Liver (tissue), 8 donors: ENCODE measurements at regions not wholly inside any gene's neighbourhood (a gene's known extent, or its start where the extent isn't known, plus 50 kb on each side); places are given as distances from the start of the nearest gene placed in this dataset.
"Not testable (repeated sequence)": the region's sequence is repeated elsewhere in the genome, so short reads cannot be mapped to it uniquely, and the experiment has no call there.

Experiments used
- DNase-seq: peaks from one replicate; pipeline ENCODE4 v3.0.0-alpha.2; 2017; ENCODE audit warnings: low spot score
- H3K27ac ChIP-seq, 2 donors: one replicate each; pipeline ENCODE4 v1.7.0; 2013; ENCODE audit warnings: inconsistent platforms in 2 of 2, low read length in 2 of 2, control low read depth in 1 of 2, low read depth in 1 of 2, mild to moderate bottlenecking in 1 of 2
- H3K27me3 ChIP-seq, 4 donors: one replicate each; pipeline versions ENCODE4 v1.6.1 to v1.7.0; 2013; ENCODE audit warnings: low read length in 3 of 4, inconsistent platforms in 1 of 4, mild to moderate bottlenecking in 1 of 4, moderate library complexity in 1 of 4; ENCODE audit not compliant: control insufficient read depth in 4 of 4, insufficient read depth in 4 of 4
- H3K36me3 ChIP-seq, 4 donors: one replicate each; pipeline versions ENCODE4 v1.6.1 to v1.7.0; 2013; ENCODE audit warnings: low read length in 3 of 4, mild to moderate bottlenecking in 3 of 4, low read depth in 1 of 4, moderate library complexity in 1 of 4; ENCODE audit not compliant: control insufficient read depth in 4 of 4, insufficient read depth in 3 of 4
- H3K4me1 ChIP-seq, 4 donors: one replicate each; pipeline versions ENCODE4 v1.6.1 to v1.7.0; 2013; ENCODE audit warnings: low read length in 3 of 4, mild to moderate bottlenecking in 3 of 4, moderate library complexity in 1 of 4; ENCODE audit not compliant: control insufficient read depth in 4 of 4, insufficient read depth in 4 of 4
- H3K4me3 ChIP-seq, 3 donors: one replicate each; pipeline versions ENCODE4 v1.6.1 to v1.7.0; 2013; ENCODE audit warnings: low read length in 3 of 3, control low read depth in 1 of 3, low read depth in 1 of 3, mild to moderate bottlenecking in 1 of 3
- H3K9ac ChIP-seq, 2 donors: one replicate each; pipeline ENCODE4 v1.7.0; 2013; ENCODE audit warnings: low read length in 2 of 2, mild to moderate bottlenecking in 2 of 2, moderate library complexity in 2 of 2, control low read depth in 1 of 2, low read depth in 1 of 2
- H3K9me3 ChIP-seq, 4 donors: one replicate each; pipeline versions ENCODE4 v1.6.1 to v1.7.0; 2013; ENCODE audit warnings: low read length in 3 of 4; ENCODE audit not compliant: control insufficient read depth in 4 of 4
- ATF3 ChIP-seq: IDR thresholded peaks from 2 replicates; pipeline ENCODE4 v1.6.1; 2016; ENCODE audit warnings: antibody characterized with exemption
- CTCF ChIP-seq: fragments of 150-350 bp; IDR thresholded peaks from 2 replicates; pipeline ENCODE4 v1.5.1; 2017; ENCODE audit warnings: improper control_type of control experiment, low read depth, low read length; ENCODE audit not compliant: missing input control
- EGR1 ChIP-seq, 2 donors: IDR thresholded peaks; 2 replicates each; pipeline ENCODE4 v1.6.1; 2016 to 2018; ENCODE audit warnings: antibody characterized with exemption in 2 of 2, low read depth in 2 of 2
- FOXA1 ChIP-seq: IDR thresholded peaks from 2 replicates; pipeline ENCODE4 v1.6.1; 2016; ENCODE audit warnings: antibody characterized with exemption
- HNF4A ChIP-seq, 2 donors: conservative IDR thresholded peaks; 2 replicates each; pipeline ENCODE4 v1.6.1; 2016; ENCODE audit warnings: antibody characterized with exemption in 2 of 2, mild to moderate bottlenecking in 2 of 2
- HNF4G ChIP-seq: IDR thresholded peaks from 2 replicates; pipeline ENCODE4 v1.6.1; 2016; ENCODE audit warnings: antibody characterized with exemption
- JUND ChIP-seq, 2 donors: IDR thresholded peaks; 2 replicates each; pipeline ENCODE4 v1.6.1; 2016; ENCODE audit warnings: antibody characterized with exemption in 2 of 2
- REST ChIP-seq: IDR thresholded peaks from 2 replicates; pipeline ENCODE4 v1.6.1; 2016; ENCODE audit warnings: antibody characterized with exemption, mild to moderate bottlenecking
- RXRA ChIP-seq, 2 donors: IDR thresholded peaks; 2 replicates each; pipeline ENCODE4 v1.6.1; 2017 to 2018; ENCODE audit warnings: antibody characterized with exemption in 2 of 2, mild to moderate bottlenecking in 1 of 2
- SP1 ChIP-seq: IDR thresholded peaks from 2 replicates; pipeline ENCODE4 v1.6.1; 2018; ENCODE audit warnings: antibody characterized with exemption, mild to moderate bottlenecking
- TAF1 ChIP-seq: conservative IDR thresholded peaks from 2 replicates; pipeline ENCODE4 v1.6.1; 2016; ENCODE audit warnings: antibody characterized with exemption, mild to moderate bottlenecking
- YY1 ChIP-seq: IDR thresholded peaks from 2 replicates; pipeline ENCODE4 v1.6.1; 2016; ENCODE audit warnings: antibody characterized with exemption, mild to moderate bottlenecking
- WGBS: extraction: QIAGEN DNeasy Blood & Tissue Kit; methylation state at CpG from one replicate; pipeline ENCODE4 v1.1.7; 2013; 5-methylcytosine and 5-hydroxymethylcytosine counted together
- donor health status: healthy.
- donor health status: healthy.
- donor health status: healthy.
- donor health status: healthy.
- donor health status: healthy.

DNA sequence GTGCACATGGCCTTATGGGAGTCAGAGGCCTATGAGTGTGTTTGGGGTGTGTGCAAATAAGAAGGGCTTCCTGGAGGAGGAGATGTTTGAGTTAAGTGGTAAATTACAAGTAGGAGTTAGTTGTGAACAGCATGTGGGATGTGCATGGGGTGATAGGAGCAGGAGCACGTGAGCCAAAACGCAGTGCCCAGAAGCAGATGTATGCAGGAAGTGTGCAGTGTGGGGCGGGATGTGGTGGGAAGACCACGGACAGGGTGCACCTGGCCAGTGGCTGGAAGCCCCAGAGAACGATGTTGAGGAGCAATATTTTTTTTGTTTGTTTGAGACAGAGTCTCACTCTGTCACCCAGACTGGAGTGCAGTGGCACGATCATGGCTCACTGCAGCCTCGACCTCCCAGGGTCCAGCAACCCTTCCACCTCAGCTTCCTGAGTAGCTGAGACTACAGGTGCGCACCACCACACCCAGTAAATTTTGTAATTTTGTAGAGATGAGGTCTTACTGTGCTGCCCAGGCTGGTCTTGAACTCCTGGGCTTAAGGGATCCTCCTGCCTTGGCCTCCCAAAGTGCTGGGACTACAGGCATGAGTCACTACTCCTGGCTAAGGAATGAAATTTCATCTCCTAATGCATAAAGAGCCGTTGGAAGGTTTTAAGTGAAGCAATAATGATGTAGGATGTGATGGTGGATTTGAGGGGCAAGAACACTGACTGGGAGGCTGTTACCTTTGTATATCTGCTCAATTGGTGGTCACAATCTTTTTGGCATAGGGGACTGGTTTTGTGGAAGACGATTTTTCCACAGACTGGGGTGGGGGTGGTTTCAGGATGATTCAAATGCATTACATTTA, 78.4 kb downstream of the LYZL2 start:
- no peaks in the 10 kb centered on the region for H3K9me3 ChIP-seq

GRCh38 chr10:30549134-30549687, 80.3 kb downstream of the LYZL2 start:
- WGBS: 90% methylated on average over 6 of the region's 6 CpGs
- not testable (repeated sequence) for H3K9ac ChIP-seq, H3K4me3 ChIP-seq, DNase-seq, H3K9me3 ChIP-seq, H3K27me3 ChIP-seq, H3K36me3 ChIP-seq, H3K27ac ChIP-seq
- H3K4me1 ChIP-seq: peaks cover 0 to 10% (median 4%) of the 10 kb centered on the region in 4 donors

More for the DNA sequence above, 78.4 kb downstream of the LYZL2 start:
- Histone ChIP-seq H3K4me3 (no peak overlapping the region), H3K27ac (no peak overlapping the region), H3K27me3 (no peaks in the 10 kb centered on the region), H3K9ac (no peak overlapping the region), H3K36me3 (no peaks in the 10 kb centered on the region), H3K4me1 (peaks cover 0 to 14% (median 8%) of the 10 kb centered on the region in 4 donors)
- no peak for DNase-seq
- TF ChIP-seq FOXA1 (no peak), ATF3 (no peak), SP1 (no peak), JUND (IDR thresholded peaks at IDR 0.05) (no peak), YY1 (no peak), RXRA (IDR thresholded peaks at IDR 0.05) (no peak), CTCF (no peak), HNF4G (no peak), TAF1 (no peak), REST (no peak), HNF4A (conservative IDR thresholded peaks at IDR 0.05) (no peak), EGR1 (IDR thresholded peaks at IDR 0.05; ENCODE audit: low read depth in 2 of 2) (no peak)
- WGBS: 88% methylated on average over 10 of the region's 10 CpGs
